IPS-NIHi11 (cell line): ENCODE measurements at regions not wholly inside any gene's neighbourhood (a gene's known extent, or its start where the extent isn't known, plus 50 kb on each side); places are given as distances from the start of the nearest gene placed in this dataset.

Experiments
- DNase-seq: peaks from one replicate; pipeline ENCODE4 v3.0.0; 2012; ENCODE audit warnings: mixed read lengths, low spot score

GRCh38 chr15:100735129-100736053 is 133.0 kb downstream of the ASB7 start:
- no peak for DNase-seq

GRCh38 chr15:100737214-100737613 is 134.8 kb downstream of the ASB7 start:
- DNase-seq, result no peak

GRCh38 chr15:100738614-100739013 is 136.2 kb downstream of the ASB7 start:
- no peak for DNase-seq

GRCh38 chr15:100740138-100740537 is 137.7 kb downstream of the ASB7 start:
- DNase-seq, result no peak

- DNase-seq, result no peak
These were observed 128.0 kb upstream of the ALDH1A3 start for GRCh38 chr15:100751585-100751984.

GRCh38 chr15:100753503-100753902 is 126.1 kb upstream of the ALDH1A3 start:
- no peak for DNase-seq

GRCh38 chr15:100757661-100758060 is 122.0 kb upstream of the ALDH1A3 start:
- no peak for DNase-seq

- no peak for DNase-seq
These were observed 121.1 kb upstream of the ALDH1A3 start for GRCh38 chr15:100758555-100758954.

GRCh38 chr15:100759106-100759505 is 120.5 kb upstream of the ALDH1A3 start:
- DNase-seq, result no peak

GRCh38 chr15:100759698-100760356 is 119.8 kb upstream of the ALDH1A3 start:
- DNase-seq, result no peak

- DNase-seq, result no peak
These were observed 119.2 kb upstream of the ALDH1A3 start for GRCh38 chr15:100760357-100760903.

GRCh38 chr15:100761290-100761935 is 118.2 kb upstream of the ALDH1A3 start:
- DNase-seq, result no peak

GRCh38 chr15:100762289-100762688 is 117.3 kb upstream of the ALDH1A3 start:
- no peak for DNase-seq

GRCh38 chr15:100762913-100763834 is 116.5 kb upstream of the ALDH1A3 start:
- no peak for DNase-seq

- DNase-seq, result no peak
These were observed 115.5 kb upstream of the ALDH1A3 start for GRCh38 chr15:100763835-100764750.

- no peak for DNase-seq
These were observed 114.7 kb upstream of the ALDH1A3 start for GRCh38 chr15:100764778-100765466.

GRCh38 chr15:100765467-100766241 is 114.0 kb upstream of the ALDH1A3 start:
- DNase-seq, result no peak

- no peak for DNase-seq
These were observed 113.2 kb upstream of the ALDH1A3 start for GRCh38 chr15:100766243-100767000.
